ENCODE measurements at regions not wholly inside any gene's neighbourhood (a gene's known extent, or its start where the extent isn't known, plus 50 kb on each side); places are given as distances from the start of the nearest gene placed in this dataset.

DNA sequence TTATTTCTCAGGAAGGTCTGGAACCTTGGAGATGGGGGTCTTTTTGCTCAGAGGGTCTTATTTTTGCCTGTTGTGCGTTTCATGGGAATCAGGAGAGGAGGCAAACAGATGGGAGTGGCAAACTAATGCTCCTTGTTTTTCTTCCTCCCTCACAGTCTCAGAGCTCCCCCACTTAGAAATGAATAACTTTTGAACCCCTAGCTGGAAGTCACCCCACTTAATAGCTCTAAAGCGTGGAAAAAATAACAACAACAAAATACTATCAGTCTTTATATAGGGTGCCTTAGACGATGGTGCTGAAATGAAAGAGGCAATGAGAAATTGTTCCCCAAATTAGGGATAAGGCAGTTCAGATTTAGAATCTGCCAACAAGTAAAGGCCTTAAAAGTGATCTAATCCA is 76.8 kb upstream of the BDNF start:
- Histone ChIP-seq H3K79me2 (ENCODE audit: insufficient read depth, low read length) (no peaks in the 10 kb centered on the region), H3K9me3 (ENCODE audit: control insufficient read depth in 1 of 2, insufficient read depth in 1 of 2, low read depth in 1 of 2, low read length in 2 of 2) (no peaks in the 10 kb centered on the region), H3K9ac (ENCODE audit: low read length) (no peak overlapping the region), H3K4me2 (ENCODE audit: low read length) (peak overlapping the region; percentile 60), H3K9me2 (ENCODE audit: insufficient read depth) (no peaks in the 10 kb centered on the region), H3K36me3 (ENCODE audit: control insufficient read depth in 1 of 2, insufficient read depth in 2 of 2, low read length in 2 of 2) (no peaks in the 10 kb centered on the region), H3K4me1 (ENCODE audit: control insufficient read depth in 1 of 2, insufficient read depth in 2 of 2, low read length in 2 of 2) (peaks cover 13% of the 10 kb centered on the region in 2 experiments; a peak in 3 of 4 replicates), H3K27ac (ENCODE audit: low read depth, low read length) (no peak overlapping the region), H2AFZ (ENCODE audit: low read depth, low read length, poor library complexity, severe bottlenecking) (peak overlapping the region; percentile 93), H3K4me3 (replicated peaks in 1 of 2; ENCODE audit: low read depth in 1 of 2, low read length in 2 of 2) (peak overlapping the region in 1 of 2 experiments; percentile 27; a peak in 2 of 4 replicates), H3K27me3 (ENCODE audit: insufficient read depth, low read length) (no peaks in the 10 kb centered on the region), H4K20me1 (ENCODE audit: insufficient read depth) (no peaks in the 10 kb centered on the region)
- ATAC-seq (peak; percentile 70), DNase-seq (ENCODE audit: low read depth, low spot score) (no peak)
- POLR2A ChIA-PET = no interaction called here
- CTCF ChIA-PET = no interaction called here
- RAD21 ChIA-PET (ENCODE audit: low non-redundant PET in 1 of 2, low total read pairs in 2 of 2, uncharacterized antibody in 2 of 2, unreplicated experiment in 2 of 2) = no interaction called here
- intact Hi-C loops (cut with micrococcal nuclease) = no loop called here
- no TSS peak for BruUV-seq (replicated peaks)
- TF ChIP-seq EZH2 (IDR thresholded peaks at IDR 0.05) = no peak
- no peak for TF ChIP-seq EGR1 (IDR thresholded peaks at IDR 0.05; ENCODE audit: low read depth)
- TF ChIP-seq, protein P1, sequence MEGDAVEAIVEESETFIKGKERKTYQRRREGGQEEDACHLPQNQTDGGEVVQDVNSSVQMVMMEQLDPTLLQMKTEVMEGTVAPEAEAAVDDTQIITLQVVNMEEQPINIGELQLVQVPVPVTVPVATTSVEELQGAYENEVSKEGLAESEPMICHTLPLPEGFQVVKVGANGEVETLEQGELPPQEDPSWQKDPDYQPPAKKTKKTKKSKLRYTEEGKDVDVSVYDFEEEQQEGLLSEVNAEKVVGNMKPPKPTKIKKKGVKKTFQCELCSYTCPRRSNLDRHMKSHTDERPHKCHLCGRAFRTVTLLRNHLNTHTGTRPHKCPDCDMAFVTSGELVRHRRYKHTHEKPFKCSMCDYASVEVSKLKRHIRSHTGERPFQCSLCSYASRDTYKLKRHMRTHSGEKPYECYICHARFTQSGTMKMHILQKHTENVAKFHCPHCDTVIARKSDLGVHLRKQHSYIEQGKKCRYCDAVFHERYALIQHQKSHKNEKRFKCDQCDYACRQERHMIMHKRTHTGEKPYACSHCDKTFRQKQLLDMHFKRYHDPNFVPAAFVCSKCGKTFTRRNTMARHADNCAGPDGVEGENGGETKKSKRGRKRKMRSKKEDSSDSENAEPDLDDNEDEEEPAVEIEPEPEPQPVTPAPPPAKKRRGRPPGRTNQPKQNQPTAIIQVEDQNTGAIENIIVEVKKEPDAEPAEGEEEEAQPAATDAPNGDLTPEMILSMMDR (IDR thresholded peaks at IDR 0.05 in 2 of 3, conservative IDR thresholded peaks at IDR 0.05 in 1 of 3; ENCODE audit: borderline replicate concordance in 1 of 3, insufficient read depth in 1 of 3, low read depth in 2 of 3, low read length in 2 of 3) = no peak
- no peak for TF ChIP-seq EZH2phosphoT487 (IDR thresholded peaks at IDR 0.05; ENCODE audit: borderline replicate concordance)
- no peak for TF ChIP-seq RAD21 (IDR thresholded peaks at IDR 0.05; ENCODE audit: low read depth)
- no peak for TF ChIP-seq CEBPB (IDR thresholded peaks at IDR 0.05; ENCODE audit: low read depth)
- no peak for TF ChIP-seq FOSL1 (IDR thresholded peaks at IDR 0.05; ENCODE audit: low read depth)
- TF ChIP-seq JUND (IDR thresholded peaks at IDR 0.05) = no peak
- no peak for TF ChIP-seq CBX3 (IDR thresholded peaks at IDR 0.05; ENCODE audit: low read depth)
- no peak for TF ChIP-seq ELF1 (IDR thresholded peaks at IDR 0.05; ENCODE audit: borderline replicate concordance, low read depth)
- no peak for TF ChIP-seq ZFX (IDR thresholded peaks at IDR 0.05)
- no peak for TF ChIP-seq POLR2AphosphoS5 (IDR thresholded peaks at IDR 0.05; ENCODE audit: low read depth, low read length)
- no peak for TF ChIP-seq SRF (IDR thresholded peaks at IDR 0.05; ENCODE audit: low read depth)
